ENCODE measurements at regions not wholly inside any gene's neighbourhood (a gene's known extent, or its start where the extent isn't known, plus 50 kb on each side); places are given as distances from the start of the nearest gene placed in this dataset.

GRCh38 chr17:63314761-63315160, 131.3 kb downstream of the CYB561 start:
- TF ChIP-seq POLR2A (IDR thresholded peaks at IDR 0.05), result no peak
- TF ChIP-seq CTCF (IDR thresholded peaks at IDR 0.05), result no peak
